Mesothelial cell of epicardium (in vitro differentiated cells): ENCODE measurements at regions not wholly inside any gene's neighbourhood (a gene's known extent, or its start where the extent isn't known, plus 50 kb on each side); places are given as distances from the start of the nearest gene placed in this dataset.
"Not testable (repeated sequence)": the region's sequence is repeated elsewhere in the genome, so short reads cannot be mapped to it uniquely, and the experiment has no call there.

Experiments
- DNase-seq, 2 experiments: peaks; one replicate each; pipeline ENCODE4 v3.0.0; 2021; ENCODE audit warnings: low spot score in 2 of 2; ENCODE audit not compliant: unreplicated experiment in 2 of 2
- H3K27ac Mint-ChIP-seq: 2 replicates; pipeline ENCODE4 v1.8.0; 2021; ENCODE audit warnings: mixed read lengths
- H3K27me3 Mint-ChIP-seq: 2 replicates; pipeline ENCODE4 v1.8.0; 2021; ENCODE audit warnings: low read depth, mixed read lengths
- H3K36me3 Mint-ChIP-seq: 2 replicates; pipeline ENCODE4 v1.8.0; 2021; ENCODE audit warnings: mixed read lengths
- H3K4me1 Mint-ChIP-seq: 2 replicates; pipeline ENCODE4 v1.8.0; 2021; ENCODE audit warnings: mixed read lengths
- H3K4me3 Mint-ChIP-seq: 2 replicates; pipeline ENCODE4 v1.8.0; 2021; ENCODE audit warnings: mild to moderate bottlenecking, moderate library complexity, mixed read lengths
- H3K9me3 Mint-ChIP-seq: 2 replicates; pipeline ENCODE4 v1.8.0; 2021; ENCODE audit warnings: mixed read lengths
- CTCF ChIP-seq: fragments of 200-600 bp; sonication (generic); IDR thresholded peaks from one replicate; pipeline ENCODE4 v1.5.0; 2021; ENCODE audit warnings: antibody characterized with exemption; ENCODE audit not compliant: unreplicated experiment

- H3K27ac Mint-ChIP-seq: no peak overlapping the region
- no peaks in the 10 kb centered on the region for H3K36me3 Mint-ChIP-seq
- no peaks in the 10 kb centered on the region for H3K27me3 Mint-ChIP-seq
- no peak for TF ChIP-seq CTCF
- H3K4me3 Mint-ChIP-seq: no peak overlapping the region
- peaks cover 6% of the 10 kb centered on the region for H3K9me3 Mint-ChIP-seq
- no peak for DNase-seq
- H3K4me1 Mint-ChIP-seq: peaks cover 7% of the 10 kb centered on the region
Measured at GRCh38 chr2:123453046-123453700, 571.9 kb upstream of the CNTNAP5 start.

- Mint-ChIP-seq H3K9me3 (peaks cover 6% of the 10 kb centered on the region), H3K27me3 (no peaks in the 10 kb centered on the region), H3K4me1 (peaks cover 7% of the 10 kb centered on the region), H3K4me3 (no peak overlapping the region), H3K27ac (no peak overlapping the region), H3K36me3 (no peaks in the 10 kb centered on the region)
- TF ChIP-seq CTCF: no peak
- no peak for DNase-seq
Measured at GRCh38 chr2:123453772-123454171, 571.3 kb upstream of the CNTNAP5 start.

GRCh38 chr2:123455234-123455633 is 569.9 kb upstream of the CNTNAP5 start:
- not testable (repeated sequence) for H3K4me1 Mint-ChIP-seq, H3K4me3 Mint-ChIP-seq, H3K27ac Mint-ChIP-seq, H3K27me3 Mint-ChIP-seq, H3K36me3 Mint-ChIP-seq, H3K9me3 Mint-ChIP-seq, DNase-seq

GRCh38 chr2:123456416-123456815 is 568.7 kb upstream of the CNTNAP5 start:
- Mint-ChIP-seq H3K4me1 (peaks cover 3% of the 10 kb centered on the region), H3K27ac (no peak overlapping the region), H3K4me3 (no peak overlapping the region), H3K36me3 (no peaks in the 10 kb centered on the region), H3K9me3 (peaks cover 6% of the 10 kb centered on the region), H3K27me3 (no peaks in the 10 kb centered on the region)
- TF ChIP-seq CTCF: no peak
- no peak for DNase-seq

GRCh38 chr2:123463886-123464285 is 561.2 kb upstream of the CNTNAP5 start:
- no peak overlapping the region for H3K27ac Mint-ChIP-seq
- H3K4me1 Mint-ChIP-seq: no peaks in the 10 kb centered on the region
- TF ChIP-seq CTCF: no peak
- no peaks in the 10 kb centered on the region for H3K36me3 Mint-ChIP-seq
- H3K27me3 Mint-ChIP-seq: peaks cover 2% of the 10 kb centered on the region
- no peaks in the 10 kb centered on the region for H3K9me3 Mint-ChIP-seq
- H3K4me3 Mint-ChIP-seq: no peak overlapping the region
- DNase-seq: no peak

GRCh38 chr2:123468071-123468470 is 557.0 kb upstream of the CNTNAP5 start:
- no peaks in the 10 kb centered on the region for H3K4me1 Mint-ChIP-seq
- H3K4me3 Mint-ChIP-seq: no peak overlapping the region
- peaks cover 10% of the 10 kb centered on the region for H3K9me3 Mint-ChIP-seq
- no peak overlapping the region for H3K27ac Mint-ChIP-seq
- H3K36me3 Mint-ChIP-seq: peaks cover 2% of the 10 kb centered on the region
- no peaks in the 10 kb centered on the region for H3K27me3 Mint-ChIP-seq
- DNase-seq: no peak
- TF ChIP-seq CTCF: no peak
